Activated effector memory CD4-positive, alpha-beta T cell treated with anti-CD3 and anti-CD28 coated beads, Interleukin-2, amount 50 U/mL, for 16 hours (primary cell): ENCODE measurements at regions not wholly inside any gene's neighbourhood (a gene's known extent, or its start where the extent isn't known, plus 50 kb on each side); places are given as distances from the start of the nearest gene placed in this dataset.
A peak's percentile ranks its signal among the peaks of the same experiment; 100 is the strongest.
"Not testable (repeated sequence)": the region's sequence is repeated elsewhere in the genome, so short reads cannot be mapped to it uniquely, and the experiment has no call there.

Source experiments
- DNase-seq: peaks from one replicate; pipeline ENCODE4 v3.0.0-alpha.2; 2020

DNA sequence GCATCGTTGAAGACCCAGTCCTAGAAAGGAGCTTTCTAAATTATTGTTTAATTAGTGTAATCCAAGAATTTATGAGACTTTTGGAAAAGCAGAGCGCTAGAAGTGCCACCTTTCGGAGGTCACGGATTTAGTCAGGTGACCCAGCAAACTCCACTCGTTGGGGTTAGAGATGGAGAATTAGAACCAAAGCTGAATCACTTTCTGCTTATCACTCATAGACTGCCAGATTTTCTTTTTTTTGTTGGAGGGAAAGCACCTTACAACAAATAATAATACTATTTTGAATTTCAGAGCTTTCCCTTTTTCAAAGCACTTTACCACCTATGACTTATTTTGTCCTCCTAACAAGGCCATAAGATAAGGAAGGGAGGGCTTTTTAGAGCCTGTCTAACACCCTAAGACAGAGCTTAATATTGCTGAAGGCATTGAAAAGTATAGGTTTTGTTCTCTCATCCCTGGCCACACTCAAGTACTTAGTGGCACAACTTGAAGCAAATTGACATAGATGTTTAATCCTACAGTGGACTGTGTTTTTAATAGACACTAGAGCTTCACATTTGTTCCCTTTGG is 223.2 kb upstream of the PLGLB2 start:
- not testable (repeated sequence) for DNase-seq

DNA sequence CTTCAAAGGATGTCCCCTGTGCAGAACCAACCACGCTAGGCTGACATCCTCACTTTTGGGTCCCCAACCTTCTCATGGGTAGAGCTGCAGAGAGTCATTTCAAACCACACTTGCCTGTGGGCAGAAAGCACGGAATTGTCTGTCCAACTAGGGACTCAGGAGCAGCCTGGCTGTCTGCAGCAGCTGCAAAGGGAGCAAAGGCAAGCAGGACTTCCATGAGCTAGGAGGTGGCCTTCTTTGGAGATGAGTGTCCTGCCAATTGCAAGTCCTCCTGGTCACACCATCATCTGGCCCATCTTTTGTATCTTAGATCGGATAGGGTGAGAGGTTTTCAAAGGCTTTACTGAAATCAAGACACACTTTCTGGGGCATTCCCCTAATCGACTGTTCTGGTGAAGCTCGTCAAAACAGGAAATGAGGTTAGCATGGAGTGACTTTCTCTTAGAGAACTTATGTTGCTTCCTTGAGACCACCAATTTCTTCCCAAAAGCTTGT is 222.3 kb upstream of the PLGLB2 start:
- DNase-seq, result not testable (repeated sequence)

DNA sequence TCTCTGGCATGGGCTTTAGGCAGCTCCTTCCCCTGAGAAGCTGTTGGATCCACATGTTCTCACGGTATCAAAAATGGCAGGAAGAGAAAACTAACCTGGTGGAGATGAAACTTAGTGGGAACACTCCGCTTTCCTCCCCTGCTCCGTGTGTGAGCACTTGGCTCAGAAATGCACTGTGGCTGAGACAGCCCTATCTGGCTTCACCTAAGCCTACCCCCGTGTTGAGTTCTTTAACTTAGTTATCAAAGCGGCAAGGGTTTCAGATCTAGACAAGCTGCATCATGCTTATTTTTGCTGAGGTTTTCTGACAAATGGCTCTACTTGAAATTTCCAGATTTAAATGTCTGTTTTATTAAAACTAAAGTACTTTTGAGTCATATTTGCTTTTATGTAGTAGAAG is 221.6 kb upstream of the PLGLB2 start:
- not testable (repeated sequence) for DNase-seq

DNA sequence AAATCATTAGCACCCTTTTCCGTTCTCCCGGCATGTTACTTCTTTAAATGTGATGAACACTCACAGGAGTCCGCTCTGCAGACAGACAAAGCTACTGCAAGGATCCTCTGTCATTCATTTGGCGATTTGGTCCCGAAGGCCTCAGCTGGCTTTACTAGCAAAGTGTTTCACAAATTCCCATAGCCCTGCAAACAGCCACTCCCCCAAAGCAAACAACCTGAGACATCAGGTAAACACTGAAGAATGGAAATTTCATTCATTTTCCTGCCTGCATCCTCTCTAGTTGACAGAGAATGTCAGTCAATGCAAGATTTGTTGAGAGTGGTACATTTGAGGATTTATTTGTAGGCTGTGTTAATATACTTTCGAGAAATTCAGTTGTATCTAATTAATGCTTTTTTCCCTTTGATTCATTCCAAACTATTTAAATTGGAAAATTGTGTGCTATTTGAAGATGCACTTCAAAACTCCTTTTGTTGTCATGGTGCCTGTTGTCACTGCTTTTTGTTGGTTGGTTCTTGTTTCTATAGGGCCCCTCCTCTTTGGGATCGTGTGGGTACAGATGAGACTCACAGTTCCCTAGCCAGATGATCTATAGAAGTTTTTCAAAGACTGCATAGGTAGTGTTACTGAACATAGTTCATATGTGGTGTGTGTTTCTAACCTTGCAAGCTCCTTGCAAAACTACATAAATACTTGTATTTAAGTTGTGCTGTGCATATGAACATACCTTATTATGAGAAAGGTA is 215.7 kb upstream of the PLGLB2 start:
- DNase-seq, result not testable (repeated sequence)

DNA sequence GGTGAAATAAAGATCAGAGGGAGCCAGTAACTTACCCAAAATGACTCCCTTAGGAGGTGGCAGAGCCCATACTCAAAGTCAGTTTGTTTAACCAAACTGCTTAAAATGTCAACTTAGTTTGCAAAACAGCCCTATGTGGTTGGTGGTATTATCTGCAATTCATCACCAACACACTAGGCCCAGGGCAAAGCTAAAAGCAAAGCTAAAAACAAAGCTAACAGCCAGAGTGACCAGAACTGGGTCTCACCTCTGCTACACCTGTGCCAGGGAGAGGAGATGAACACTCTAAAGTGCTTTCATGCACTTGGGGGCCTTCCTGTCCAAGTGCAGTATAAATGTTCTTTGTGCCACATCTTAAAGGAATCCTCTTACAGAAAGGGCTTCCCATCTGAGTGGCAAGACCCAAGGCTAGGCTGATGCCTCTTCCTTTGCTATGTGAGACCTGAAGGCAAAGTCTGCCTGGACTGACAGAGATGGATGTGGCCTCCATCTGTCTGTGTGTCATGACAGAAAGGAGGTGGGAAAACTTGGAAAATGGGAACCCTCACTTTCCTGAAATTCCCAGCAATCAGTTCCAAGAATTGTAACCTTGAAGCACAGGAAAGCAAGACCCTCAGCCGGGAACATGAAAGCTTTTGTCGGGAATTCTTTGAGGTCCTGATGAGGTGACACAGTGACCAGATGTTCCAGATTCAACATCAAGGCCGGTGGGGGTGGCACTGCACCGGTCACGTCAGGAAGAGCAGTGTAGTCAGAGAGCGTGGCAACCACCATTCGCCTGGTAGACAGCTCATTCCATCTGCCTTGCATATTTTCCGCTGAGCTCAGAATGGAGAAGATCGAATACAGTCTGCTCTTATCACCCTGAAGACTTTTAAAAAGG is 214.3 kb upstream of the PLGLB2 start:
- not testable (repeated sequence) for DNase-seq

DNA sequence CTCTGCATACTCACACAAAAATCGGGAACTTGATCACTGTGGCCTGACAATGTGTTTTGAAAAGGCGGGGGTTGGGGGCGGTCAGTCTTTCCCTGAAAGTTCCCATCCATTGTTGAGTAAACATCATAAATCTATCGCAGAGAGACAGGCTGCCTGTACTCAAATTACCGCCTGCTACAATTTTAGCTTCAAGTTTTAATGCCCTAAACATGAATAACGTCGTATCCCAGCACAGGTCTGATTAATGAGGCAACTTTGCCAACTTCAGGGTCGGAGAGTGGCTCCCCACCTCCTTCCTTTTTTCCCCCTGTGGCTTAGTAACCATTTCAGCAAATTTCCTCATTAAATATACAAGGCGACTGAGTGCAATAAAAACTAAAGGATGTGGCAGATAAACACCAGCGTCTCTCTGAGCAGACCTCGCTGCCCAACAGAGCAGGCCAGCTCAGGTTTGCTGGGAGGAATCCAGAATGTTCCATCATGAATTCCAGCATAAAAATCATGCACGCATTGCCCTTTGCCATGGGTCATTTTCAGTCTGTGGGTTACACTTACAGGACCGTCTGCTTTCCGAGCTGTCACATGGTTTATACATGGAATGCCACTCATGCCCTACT is 213.5 kb upstream of the PLGLB2 start:
- DNase-seq, result not testable (repeated sequence)

DNA sequence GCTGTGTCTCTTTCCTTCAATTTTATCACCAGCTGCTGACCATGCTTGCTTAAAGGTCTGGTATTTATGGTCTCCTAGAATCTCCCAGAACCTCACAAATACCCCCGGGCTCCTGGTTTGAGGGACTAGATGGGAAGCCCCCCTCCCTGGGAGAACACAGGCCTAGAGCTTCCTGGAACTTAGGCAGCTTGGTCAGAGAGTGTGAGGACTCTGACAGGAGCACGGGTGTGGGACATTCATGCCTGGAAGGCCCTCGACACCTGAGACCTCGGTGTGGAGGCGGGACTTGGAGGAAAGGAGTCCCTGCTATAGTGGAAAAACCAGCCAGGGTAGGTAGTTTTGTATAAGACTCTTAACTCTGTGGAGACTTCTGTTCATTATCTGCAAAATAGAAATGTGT is 211.5 kb upstream of the PLGLB2 start:
- DNase-seq, result not testable (repeated sequence)

DNA sequence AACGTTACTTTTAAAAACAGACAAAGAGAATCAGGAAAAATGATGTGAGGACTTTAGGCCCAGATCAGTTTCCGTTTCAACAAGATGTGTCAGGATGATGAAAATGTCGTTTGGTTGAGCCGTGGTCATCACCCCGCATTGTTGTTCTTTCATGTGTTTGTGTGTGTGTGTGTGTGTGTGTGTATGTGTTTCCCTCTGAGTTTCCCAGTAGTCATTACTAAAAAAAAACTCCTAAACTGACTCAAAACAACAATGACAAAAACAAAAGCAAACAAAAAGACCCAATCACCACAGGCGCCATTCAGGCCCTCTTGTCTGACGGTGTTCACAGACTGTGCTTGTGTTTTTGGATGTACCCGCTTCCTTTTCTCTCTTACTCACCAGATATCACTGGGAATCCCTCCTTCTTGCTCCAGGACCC is 210.6 kb upstream of the PLGLB2 start:
- DNase-seq, result not testable (repeated sequence)

DNA sequence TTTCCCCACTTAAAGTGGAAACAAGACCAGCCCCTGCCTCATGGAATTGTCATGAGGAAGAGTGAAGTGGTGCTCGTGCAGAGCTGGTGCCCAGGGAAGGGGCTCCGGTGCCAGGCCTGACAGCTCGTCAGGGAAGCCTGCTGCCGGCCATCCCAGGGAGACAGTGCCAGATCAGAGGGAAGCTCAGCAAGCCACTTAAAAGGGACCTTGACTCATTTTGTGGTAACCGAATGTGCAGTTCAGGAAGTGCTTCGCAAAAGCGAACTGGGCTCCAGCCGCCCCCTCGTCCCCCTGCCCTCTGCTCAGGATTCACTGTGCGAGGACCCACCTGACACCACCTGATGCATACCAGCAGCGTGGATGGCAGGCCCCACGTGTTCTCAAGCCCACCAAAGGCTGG is 209.6 kb upstream of the PLGLB2 start:
- DNase-seq, result not testable (repeated sequence)

DNA sequence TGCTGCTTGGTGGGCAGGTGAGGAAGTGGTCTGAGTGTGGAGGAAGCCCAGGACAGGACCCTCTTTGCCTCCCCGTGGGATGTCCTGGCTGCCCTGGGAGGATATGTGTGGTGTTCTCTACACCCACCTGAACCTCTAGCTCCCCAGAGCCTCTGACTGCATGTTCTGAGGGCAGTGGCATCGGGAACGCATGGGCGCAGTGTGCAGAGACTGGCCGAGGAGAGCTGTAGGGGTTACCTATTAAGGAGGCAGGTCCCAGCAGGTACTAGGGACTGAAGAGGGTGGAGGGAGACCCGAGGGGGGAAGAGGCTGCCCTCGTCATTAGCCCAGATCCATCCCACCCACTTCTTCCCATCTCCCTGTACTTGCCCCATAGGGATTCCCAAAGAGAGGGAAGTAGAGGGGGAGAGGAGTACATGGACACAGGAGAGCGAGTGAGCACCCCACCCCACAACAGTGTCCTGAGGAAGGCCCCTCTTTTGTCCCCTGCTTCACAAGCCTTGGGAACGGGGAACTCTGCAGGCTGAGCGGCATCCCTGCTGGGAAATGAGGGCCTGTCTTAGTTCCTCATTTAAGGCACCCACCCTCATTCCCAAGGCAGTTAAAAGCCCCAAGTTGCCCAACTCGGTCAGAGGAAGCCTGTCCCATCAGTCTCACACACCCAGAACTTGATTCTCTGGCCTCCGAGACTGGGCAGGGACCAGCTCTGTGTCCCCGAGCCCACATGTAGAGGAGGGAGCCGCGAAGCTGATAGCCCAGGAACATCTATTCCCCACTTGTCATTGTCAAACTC is 208.5 kb upstream of the PLGLB2 start:
- not testable (repeated sequence) for DNase-seq

DNA sequence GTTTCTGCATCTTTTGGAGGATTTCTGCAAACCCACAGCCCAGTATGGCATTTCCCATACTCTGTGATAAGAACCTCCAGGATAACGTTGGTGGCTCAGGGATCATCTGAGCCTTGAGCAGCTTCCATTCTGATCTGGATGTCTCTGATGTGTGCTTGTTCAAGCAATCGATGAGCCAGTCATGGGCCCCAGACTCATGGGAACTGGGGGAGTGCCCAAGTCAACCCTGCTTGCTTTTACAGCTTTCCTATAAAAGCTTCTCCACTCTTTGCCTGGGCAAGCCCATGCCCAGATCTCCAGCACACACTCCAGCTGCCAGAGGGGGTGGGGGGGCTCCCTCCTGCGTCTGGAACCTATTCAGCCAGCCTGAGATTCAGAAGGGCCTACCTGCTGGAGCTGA is 207.6 kb upstream of the PLGLB2 start:
- DNase-seq, result not testable (repeated sequence)

DNA sequence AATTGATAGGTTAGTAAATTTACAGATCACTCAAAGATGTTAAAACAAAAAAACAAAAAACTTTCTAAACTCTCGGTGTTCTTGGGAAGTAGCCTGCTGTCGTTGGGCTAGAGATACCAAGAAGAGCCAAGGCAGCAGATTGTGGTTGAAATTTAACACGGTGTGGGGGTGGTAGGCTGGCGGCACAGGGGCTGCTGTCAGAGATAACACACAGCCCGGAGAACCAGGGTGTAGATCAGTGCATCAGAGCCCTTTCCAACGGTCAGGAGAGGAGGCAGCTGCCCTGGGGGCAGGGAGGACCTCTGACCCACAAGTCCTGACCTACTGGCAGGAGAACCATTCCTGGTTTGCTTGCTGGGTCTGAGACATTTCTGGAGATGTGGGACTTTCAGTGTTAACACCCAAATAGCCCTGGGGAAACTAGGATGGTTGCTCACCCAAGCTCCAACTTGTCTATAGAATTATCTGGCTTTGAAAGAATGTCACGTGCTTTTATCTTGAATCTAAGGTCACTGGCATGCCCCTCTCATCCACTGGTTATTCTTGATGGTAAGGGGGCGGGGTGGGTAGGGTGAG is 205.2 kb upstream of the PLGLB2 start:
- DNase-seq, result peak; percentile 73

DNA sequence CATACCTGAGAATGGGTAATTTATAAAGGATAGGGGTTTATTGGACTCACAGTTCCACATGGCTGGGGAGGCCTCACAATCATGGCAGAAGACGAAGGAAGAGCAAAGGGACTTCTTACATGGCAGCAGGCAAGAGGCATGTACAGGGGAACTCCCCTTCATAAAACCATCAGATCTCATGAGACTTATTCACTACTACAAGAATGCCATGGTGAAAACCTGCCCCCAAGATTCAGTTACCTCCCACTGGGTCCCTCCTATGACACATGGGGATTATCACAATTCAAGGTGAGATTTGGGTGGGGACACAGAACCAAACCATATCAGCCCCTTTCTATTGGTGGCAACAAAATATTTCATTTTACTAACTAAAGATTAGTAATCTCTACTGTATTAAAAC is 204.1 kb upstream of the PLGLB2 start:
- not testable (repeated sequence) for DNase-seq

DNA sequence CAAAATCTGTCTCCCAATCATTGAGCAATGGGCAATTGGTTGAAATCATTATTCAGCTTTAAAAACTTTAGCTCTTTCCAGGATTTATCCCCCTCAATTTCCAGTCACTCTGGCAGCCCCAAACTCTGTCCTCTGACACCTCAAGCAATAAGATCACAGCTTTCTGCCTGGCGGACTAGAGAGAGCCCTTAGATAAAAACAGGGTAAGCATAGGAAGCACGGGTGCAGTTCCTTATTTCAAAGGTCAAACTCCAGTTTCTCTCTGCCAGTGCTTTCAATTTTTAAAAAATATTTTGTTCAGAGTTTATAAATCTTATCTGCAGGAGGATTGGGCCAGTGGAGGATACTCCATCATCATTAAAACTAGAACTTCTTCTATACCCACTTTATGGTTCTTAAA is 200.8 kb upstream of the PLGLB2 start:
- not testable (repeated sequence) for DNase-seq

DNA sequence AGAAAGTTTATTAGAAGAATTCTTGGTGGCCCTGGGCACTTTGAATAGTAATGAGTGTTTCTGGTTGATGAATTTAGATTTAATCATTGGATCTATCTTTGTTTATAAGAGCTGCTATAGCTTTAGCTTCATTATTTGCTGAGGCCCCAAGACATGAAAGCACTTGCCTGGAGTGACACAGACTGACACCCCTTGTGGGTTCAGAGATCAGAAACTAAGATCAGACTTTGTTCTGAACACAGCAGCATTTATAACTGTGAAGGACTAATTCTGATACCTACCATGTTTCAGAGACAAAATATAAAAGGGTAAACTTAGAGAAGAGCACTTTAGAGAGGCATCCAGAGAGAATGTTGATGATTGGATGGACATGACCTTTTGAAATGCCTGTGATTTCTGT is 199.9 kb upstream of the PLGLB2 start:
- not testable (repeated sequence) for DNase-seq

DNA sequence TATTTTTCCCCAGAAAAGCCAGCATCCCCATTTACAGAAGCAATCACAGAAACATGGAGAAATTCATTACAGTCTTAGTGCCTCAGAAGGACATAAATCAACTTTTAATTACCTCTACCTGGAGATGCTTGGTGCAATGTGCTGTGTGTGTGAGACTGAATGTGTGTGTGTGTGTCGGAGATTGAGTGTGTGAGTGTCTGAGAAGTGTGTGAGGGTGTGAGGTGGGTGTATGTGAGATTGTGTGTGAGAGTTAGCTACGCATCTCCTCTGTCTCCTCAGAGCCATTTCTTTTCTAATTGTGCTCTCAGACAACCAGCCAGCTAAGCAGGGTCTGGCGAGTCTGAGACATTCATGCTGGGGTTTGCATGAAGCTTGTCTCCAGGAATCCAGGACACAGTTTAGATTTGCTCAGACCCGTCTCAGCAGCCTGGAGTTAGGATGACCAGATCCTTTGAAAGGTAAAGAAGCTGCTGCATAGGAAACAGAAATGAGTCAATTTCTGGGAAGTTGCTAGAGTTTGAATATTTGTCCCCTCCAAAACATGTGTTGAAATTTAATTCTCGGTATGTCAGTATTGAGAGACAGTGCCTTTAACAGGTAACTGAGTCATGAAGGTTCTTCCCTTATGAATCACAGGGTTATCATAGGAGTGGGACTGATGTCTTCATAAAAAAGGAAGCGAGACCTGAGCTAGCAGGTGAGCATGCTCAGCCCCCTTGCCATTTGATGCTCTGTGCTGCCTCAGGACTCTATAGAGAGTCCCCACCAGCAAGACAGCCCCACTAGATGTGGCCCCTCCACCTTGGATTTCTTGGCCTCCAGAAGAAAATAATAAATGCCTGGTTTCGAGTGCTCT is 199.0 kb upstream of the PLGLB2 start:
- not testable (repeated sequence) for DNase-seq

DNA sequence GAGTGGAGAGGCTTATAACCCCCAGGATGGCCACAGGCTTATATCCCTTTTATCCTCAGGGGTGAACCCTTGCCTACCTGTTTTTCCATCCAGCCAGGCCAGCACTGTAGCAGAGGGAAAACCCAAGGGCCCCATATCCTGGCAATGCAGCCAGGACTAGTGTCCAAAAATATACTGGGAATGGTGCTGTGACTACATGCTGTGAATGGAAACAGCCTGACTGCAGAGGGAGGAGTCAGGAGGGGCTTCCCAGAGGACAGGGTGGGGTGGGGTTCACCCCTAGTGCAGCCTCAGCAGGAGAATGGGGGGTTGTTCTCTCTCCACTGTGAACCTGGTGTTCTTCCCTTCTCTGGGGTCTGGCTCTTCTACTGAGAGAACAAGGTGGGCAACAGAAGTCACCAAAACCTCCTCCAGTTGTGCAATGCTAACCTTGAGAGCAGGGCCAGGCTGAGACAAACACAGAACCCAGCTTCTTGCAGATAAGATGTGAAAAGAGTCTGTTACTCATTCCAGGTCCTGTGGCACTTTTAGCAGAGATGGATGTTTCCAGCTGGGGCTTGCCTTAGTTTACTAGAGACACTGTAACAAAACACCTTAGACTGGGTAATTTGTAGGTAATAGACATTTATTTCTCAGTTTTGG is 198.2 kb upstream of the PLGLB2 start:
- DNase-seq, result not testable (repeated sequence)

DNA sequence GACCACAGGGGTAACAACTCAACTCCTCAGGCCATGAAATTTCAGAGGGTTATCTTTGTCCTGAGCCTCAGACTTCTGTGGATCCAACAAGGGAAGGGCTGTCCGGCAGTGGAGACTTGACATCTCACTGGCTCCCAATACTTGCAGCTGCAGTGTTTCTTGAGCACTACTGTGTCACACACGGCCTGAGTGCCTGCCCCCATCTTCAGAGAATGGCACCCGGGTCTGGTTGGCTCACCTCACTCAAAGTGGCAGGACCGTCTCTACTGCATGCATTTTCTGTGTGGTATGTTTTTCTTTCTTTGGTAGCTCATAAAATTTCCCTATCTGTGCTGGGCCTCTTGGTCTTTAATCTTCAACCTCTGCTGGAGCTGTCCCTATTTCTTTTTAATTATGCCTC is 193.2 kb upstream of the PLGLB2 start:
- DNase-seq, result not testable (repeated sequence)

DNA sequence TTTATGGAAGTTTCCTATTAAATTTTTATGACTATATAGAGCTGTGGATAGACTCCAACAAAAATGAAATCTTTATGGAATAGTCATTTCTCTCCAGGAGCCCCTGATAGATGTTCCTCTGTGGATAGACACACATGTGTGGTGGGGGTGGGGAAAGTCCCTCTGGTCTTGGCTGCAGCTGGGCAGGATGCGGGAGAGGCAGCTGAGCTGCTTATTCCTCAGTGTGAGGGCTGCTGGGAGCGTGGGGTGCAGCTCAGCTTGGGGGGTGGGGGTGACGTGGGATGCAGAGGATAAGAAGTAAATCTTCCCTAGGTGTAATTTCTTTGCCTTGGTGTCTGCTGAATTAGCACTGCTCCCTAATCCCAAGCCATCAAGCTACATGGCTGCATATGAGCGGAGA is 192.8 kb upstream of the PLGLB2 start:
- DNase-seq, result not testable (repeated sequence)

DNA sequence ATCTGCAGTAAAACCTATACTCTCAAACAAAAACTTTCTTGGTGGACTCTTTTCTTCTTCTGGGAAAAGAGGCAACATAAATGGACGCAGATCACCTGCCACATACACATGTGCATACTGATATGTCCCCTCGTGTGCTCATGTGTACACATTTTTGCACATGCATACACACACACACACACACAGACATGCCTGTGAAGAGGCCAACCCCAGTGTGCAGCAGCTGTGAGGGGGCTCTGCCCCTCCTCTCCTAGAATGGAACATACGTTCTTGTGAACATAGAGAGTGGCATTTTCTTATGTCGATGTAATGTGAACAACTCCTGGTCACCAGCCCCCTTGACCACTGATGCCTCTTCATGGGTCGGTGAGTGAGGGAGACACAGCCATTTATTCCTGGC is 188.9 kb upstream of the PLGLB2 start:
- not testable (repeated sequence) for DNase-seq
